ENCODE measurements at regions not wholly inside any gene's neighbourhood (a gene's known extent, or its start where the extent isn't known, plus 50 kb on each side); places are given as distances from the start of the nearest gene placed in this dataset.

- BruUV-seq (replicated peaks), result no TSS peak
Observed at GRCh38 chr5:94028001-94028400, 286.6 kb upstream of the POU5F2 start.

More at GRCh38 chr5:94028001-94028400, 286.6 kb upstream of the POU5F2 start:
- ChIA-PET POLR2A (no interaction called here), CTCF (no interaction called here)
- Histone ChIP-seq H3K27ac (ENCODE audit: insufficient read depth, low read depth, low read length) (no peak overlapping the region), H4K20me1 (replicated peaks; ENCODE audit: control insufficient read depth, extremely low read depth, insufficient read depth, low read length) (no peaks in the 10 kb centered on the region), H3K4me3 (replicated peaks in 1 of 3; ENCODE audit: insufficient read depth in 1 of 3, low read depth in 1 of 3, low read length in 3 of 3) (no peak overlapping the region), H3K4me2 (ENCODE audit: insufficient read depth, low read length) (no peak overlapping the region), H3K9me3 (replicated peaks; ENCODE audit: control insufficient read depth, insufficient read depth, low read length) (no peaks in the 10 kb centered on the region), H3K9ac (replicated peaks; ENCODE audit: extremely low read depth, insufficient read depth, low read length) (no peak overlapping the region), H3K4me1 (ENCODE audit: control insufficient read depth, extremely low read depth, insufficient read depth, low read length) (no peaks in the 10 kb centered on the region), H3K27me3 (ENCODE audit: control insufficient read depth in 2 of 2, insufficient read depth in 2 of 2, low read length in 2 of 2) (no peaks in the 10 kb centered on the region), H3K79me2 (ENCODE audit: control insufficient read depth, insufficient read depth, low read length) (no peaks in the 10 kb centered on the region), H3K36me3 (ENCODE audit: control insufficient read depth in 2 of 2, extremely low read depth in 1 of 2, insufficient read depth in 2 of 2, low read length in 2 of 2) (no peaks in the 10 kb centered on the region), H3K9me1 (replicated peaks; ENCODE audit: control insufficient read depth, extremely low read depth, insufficient read depth, low read length) (peaks cover 2% of the 10 kb centered on the region), H2AFZ (ENCODE audit: low read depth, low read length) (no peak overlapping the region)
- FAIRE-seq, result no peak
- no peak for DNase-seq (ENCODE audit: low read depth, low spot score)
- dilution Hi-C loops (cut with MboI; ENCODE audit: extremely low pct_ligation_motif_present, low sequenced_read_pairs), result no loop called here
- intact Hi-C loops (cut with micrococcal nuclease), result loop anchor here (10.0 kb wide), 1 partner anchor 443 kb away; the partner anchor contains the start of genes NR2F1 and NR2F1-AS1
- TF ChIP-seq EZH2 (IDR thresholded peaks at IDR 0.05; ENCODE audit: borderline replicate concordance, low read depth, low read length, severe bottlenecking) (no peak), GATA2 (IDR thresholded peaks at IDR 0.05; ENCODE audit: insufficient read depth, insufficient read length, low read depth, low read length) (no peak), CTCF (IDR thresholded peaks at IDR 0.05; ENCODE audit: extremely low read depth in 1 of 2, insufficient read depth in 1 of 2, low read depth in 1 of 2, low read length in 2 of 2) (no peak), POLR2AphosphoS5 (IDR thresholded peaks at IDR 0.05; ENCODE audit: insufficient read depth, low read depth, low read length) (no peak), JUN (IDR thresholded peaks at IDR 0.05; ENCODE audit: borderline replicate concordance, insufficient read depth, insufficient read length, low read depth) (no peak), MYC (IDR thresholded peaks at IDR 0.05; ENCODE audit: low read depth, low read length) (no peak), FOS (IDR thresholded peaks at IDR 0.05; ENCODE audit: borderline replicate concordance, insufficient read depth, low read length) (no peak)

All from endothelial cell of umbilical vein (primary cell).